Nucleus accumbens (tissue), 56 donors: ENCODE measurements at regions not wholly inside any gene's neighbourhood (a gene's known extent, or its start where the extent isn't known, plus 50 kb on each side); places are given as distances from the start of the nearest gene placed in this dataset.
"Not testable (repeated sequence)": the region's sequence is repeated elsewhere in the genome, so short reads cannot be mapped to it uniquely, and the experiment has no call there.

Experiments
- DNase-seq, 56 donors: peaks; one replicate each; lab custom pipeline; 2025; lab: John Stamatoyannopoulos, UW

DNA sequence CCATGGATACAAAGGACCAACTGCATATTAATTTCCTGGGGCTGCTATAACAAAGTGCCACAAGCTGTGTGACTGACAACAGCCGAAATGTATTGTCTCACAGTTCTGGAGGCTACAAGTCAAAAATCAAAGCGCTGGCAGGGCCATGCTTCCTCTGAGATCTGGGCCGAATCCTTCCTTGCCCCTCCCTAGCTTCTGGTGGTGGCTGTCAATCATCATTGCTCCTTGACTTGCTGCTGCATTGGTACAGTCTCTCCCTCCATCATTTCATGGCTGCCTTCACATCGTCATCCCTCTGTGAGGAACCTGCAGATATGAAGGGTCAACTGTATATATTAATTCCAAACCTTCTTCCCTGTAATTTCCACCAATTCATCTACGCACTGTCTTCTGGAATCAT is 118.3 kb downstream of the EXOC5 start:
- DNase-seq, result no peak

DNA sequence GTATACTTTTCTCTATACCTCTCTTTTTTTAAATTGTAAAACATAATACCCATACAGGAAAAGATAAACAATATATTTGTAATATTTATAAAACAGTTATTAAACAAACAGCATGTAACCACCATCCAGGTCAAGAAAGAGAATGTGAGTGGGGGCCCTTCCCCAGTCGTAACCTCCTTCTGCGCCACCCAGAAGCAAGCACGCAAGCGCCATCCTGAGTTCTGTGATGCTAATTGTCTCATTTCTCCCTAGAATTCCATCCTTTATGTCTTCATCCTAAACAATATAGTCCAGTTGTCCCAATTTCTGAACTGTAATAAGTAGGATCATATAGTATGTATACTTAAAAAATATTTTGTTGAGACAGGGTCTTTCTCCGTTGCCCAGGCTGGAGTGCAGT is 129.5 kb downstream of the EXOC5 start:
- DNase-seq, result no peak

DNA sequence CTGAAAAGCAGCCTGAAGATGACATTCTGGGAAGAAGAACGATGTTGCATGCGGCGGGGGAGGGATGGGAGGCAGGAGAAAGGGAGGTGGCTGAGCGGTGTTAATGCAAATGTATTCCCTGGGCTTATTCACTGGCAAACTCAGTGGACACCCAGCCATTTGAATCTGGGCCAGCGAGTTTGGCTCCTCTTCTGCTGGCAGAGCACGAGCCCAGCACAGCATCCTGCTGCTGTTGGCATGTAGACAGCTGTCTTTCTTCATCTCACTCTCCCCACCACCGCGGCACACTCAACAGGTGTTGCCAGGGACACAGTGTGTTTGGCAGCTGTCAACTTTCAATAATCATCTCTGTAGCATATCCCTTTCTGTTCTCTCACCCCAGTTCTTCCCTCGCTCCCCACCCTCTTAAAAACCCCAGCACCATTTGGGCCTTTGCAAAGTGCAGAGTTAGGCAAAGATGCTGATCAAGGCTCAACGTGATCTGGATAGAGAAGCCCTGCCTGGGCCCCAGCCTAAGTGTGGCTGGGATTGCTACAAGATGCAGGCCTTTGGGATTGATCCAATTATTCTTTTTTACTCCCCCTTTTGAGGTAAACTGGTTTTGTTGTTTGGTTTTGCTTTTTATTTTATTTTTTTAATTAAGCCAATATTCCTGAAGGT is 131.9 kb downstream of the EXOC5 start:
- DNase-seq, result peak in 28 of 56 donors; percentile 0 to 43 (median 4)

GRCh38 chr14:57127809-57128208 is 140.9 kb downstream of the EXOC5 start:
- DNase-seq, result not testable (repeated sequence)

DNA sequence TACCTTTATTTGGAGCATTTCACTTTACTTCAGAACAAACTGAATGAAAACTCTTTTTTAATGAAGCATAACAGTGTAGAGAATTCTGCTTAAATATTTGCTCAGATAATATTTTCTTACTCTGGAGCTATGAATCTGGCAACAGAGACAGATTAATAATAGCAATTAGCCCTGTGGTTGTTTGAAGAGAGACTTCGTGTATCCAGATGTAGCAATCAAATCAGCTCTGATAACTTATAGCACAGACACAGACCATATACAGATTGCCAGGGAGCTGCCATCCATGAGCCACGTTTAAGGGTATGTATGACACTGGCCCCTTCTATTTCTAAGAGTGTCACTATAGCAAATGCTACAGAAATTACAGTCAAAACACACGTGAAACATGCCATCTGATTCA is 146.6 kb downstream of the EXOC5 start:
- no peak for DNase-seq

GRCh38 chr14:57112072-57112807 is 156.5 kb downstream of the EXOC5 start:
- DNase-seq, result not testable (repeated sequence)

- DNase-seq, result not testable (repeated sequence)
Measured at GRCh38 chr14:57110411-57110810, 158.3 kb downstream of the EXOC5 start.

DNA sequence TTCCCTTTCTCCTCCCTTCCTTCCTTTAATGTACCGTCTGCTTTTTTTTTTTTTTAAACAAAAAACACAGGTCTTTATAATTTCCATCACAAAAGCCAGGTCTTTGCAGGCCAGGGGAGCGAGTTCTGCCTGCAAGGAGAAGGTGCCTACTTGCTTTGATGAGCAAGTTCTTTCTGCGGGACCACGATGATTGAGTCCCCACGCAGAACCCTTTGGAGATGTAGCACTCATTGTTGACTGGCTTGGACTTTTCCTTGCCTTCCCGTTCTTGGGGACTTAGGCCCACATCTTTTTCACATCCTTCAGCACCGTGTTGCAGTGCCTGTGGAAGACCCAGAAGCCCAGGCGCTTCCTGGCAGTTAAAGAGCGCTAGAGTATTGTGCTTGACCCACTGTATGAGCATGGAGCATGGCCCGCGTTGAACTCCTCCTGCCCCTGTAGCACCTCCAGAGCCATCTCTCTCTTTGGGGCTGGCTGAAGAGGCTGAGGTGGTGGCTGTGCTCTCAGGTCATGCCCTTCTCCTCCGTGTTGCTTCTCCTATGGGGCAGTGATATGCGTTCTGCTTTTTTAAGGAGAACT is 177.6 kb downstream of the EXOC5 start:
- no peak for DNase-seq

GRCh38 chr14:57089901-57090300 is 178.8 kb downstream of the EXOC5 start:
- DNase-seq, result no peak

DNA sequence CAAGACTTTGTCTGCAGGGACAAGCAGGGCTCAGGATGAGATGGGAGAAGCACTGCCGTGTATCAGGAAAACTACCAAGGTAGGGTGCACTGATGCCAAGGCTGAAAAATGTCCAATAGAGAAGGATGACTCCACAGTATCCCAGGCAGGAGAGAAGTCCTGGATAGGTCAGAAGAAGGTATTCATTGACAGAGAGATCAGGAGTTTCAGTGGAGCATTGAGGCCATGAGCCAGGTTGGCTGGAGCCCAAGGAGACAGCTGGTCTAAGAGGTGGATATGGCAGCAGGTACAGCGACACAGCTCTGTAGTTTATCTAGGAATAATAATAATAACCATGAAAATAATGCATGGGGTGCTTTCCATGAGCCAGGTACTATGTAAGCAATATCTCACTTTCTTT is 180.9 kb downstream of the EXOC5 start:
- no peak for DNase-seq

- no peak for DNase-seq
Measured at GRCh38 chr14:57086271-57087162, 182.2 kb downstream of the EXOC5 start.

- DNase-seq, result no peak
Measured at GRCh38 chr14:57085801-57086200, 182.9 kb downstream of the EXOC5 start.

GRCh38 chr14:57085043-57085442 is 183.7 kb downstream of the EXOC5 start:
- DNase-seq, result no peak

DNA sequence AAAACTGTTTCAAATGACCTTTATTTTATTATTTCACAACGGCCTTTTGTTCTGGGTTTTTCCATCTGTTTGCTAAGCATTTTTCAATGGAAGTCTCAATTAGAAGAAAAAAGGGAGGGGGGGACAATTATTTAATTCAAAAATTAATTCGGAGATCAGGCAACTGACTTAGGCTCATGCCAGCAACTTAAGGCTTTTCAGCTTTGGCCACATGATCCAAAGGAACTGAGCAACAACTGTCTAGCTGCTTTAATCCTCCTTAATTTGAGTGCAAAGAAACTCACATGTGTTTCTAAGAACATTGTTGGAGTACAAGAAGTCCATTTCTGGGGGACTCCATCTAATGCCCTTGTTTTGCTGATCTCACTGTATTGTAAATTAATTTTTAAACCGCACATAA is 188.0 kb downstream of the EXOC5 start:
- DNase-seq, result no peak

- no peak for DNase-seq
Measured at GRCh38 chr14:57078054-57078453, 190.7 kb downstream of the EXOC5 start.

GRCh38 chr14:57073986-57074385 is 194.7 kb downstream of the EXOC5 start:
- no peak for DNase-seq

GRCh38 chr14:57071639-57072038 is 197.1 kb downstream of the EXOC5 start:
- no peak for DNase-seq

- DNase-seq, result no peak
Measured at GRCh38 chr14:57069702-57070101, 199.0 kb downstream of the EXOC5 start.

DNA sequence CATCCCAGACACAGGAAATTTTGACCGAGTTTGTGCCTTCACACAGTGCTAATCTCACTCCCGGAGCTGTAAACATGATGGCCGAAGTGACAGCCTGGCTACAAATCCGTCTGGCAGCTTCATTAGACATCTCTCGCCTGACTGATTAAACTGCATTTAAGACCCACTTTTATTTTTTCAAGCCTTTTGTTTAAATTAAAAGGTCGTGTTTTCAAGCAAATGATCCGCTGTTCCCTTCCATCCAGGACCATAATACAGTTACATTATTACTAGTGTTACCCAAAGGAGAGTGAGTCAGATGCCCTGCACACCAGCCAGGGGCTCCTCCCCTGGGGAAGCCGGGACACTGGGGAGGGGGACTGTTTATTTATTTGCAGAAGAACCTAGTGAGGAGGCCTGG is 200.2 kb downstream of the EXOC5 start:
- DNase-seq, result no peak

DNA sequence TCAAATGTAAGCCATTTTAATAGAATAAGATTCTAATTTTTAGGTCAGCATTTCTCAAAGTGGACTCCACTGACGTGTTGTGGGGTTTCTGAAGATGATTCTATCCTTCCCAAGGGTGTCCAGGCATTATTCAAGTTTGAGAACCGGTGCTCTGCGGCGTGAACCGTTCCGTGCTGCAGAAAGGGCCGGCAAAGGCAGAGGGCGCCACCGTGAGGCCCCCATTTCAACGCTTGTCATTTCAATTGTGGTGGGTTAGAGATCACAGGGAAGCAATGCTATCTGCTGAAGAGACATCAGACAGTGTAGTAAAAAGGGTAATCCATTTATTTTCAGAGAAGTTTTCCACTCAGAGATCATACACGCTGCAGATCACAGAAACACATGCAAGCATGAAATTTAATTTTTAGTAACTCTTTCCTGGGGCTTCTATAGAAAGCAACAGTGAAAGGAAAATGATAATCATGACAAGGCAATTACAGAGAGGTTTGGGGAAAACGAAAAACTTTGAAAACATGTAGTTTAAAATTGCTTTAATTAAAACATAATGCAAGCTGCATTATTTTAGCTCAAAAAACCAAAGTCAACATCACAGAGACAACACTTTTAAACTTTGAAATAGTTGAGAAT is 201.7 kb downstream of the EXOC5 start:
- peak in 31 of 56 donors; percentile 1 to 53 (median 8) for DNase-seq
